ENCODE measurements at regions not wholly inside any gene's neighbourhood (a gene's known extent, or its start where the extent isn't known, plus 50 kb on each side); places are given as distances from the start of the nearest gene placed in this dataset.

DNA sequence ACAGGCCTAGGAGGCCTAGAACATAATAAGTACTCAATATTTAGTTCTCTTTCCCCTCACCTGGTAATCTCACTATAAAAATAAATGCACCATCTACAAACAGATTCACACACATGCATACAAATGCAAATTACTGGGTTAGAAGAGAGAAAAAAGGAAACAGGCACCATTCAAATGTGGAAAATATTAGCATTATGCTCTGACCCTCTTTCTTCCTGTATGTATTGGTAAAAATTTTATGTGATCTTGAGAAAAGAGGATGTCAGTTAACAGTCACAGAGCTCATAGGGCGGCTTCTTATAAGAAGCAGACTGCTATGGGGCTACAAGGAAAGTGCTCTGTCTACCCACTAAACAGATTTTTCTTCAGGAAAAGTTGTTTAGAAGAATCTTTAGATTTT lies 565.4 kb downstream of the LMO4 start:
- TF ChIP-seq, protein P1, sequence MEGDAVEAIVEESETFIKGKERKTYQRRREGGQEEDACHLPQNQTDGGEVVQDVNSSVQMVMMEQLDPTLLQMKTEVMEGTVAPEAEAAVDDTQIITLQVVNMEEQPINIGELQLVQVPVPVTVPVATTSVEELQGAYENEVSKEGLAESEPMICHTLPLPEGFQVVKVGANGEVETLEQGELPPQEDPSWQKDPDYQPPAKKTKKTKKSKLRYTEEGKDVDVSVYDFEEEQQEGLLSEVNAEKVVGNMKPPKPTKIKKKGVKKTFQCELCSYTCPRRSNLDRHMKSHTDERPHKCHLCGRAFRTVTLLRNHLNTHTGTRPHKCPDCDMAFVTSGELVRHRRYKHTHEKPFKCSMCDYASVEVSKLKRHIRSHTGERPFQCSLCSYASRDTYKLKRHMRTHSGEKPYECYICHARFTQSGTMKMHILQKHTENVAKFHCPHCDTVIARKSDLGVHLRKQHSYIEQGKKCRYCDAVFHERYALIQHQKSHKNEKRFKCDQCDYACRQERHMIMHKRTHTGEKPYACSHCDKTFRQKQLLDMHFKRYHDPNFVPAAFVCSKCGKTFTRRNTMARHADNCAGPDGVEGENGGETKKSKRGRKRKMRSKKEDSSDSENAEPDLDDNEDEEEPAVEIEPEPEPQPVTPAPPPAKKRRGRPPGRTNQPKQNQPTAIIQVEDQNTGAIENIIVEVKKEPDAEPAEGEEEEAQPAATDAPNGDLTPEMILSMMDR (conservative IDR thresholded peaks at IDR 0.05; ENCODE audit: low read length) = no peak
- TF ChIP-seq EZH2phosphoT487 (IDR thresholded peaks at IDR 0.05; ENCODE audit: borderline replicate concordance, low read depth, low read length) = no peak

All from OCI-LY7 (cell line).